ENCODE measurements at regions not wholly inside any gene's neighbourhood (a gene's known extent, or its start where the extent isn't known, plus 50 kb on each side); places are given as distances from the start of the nearest gene placed in this dataset.
A peak's percentile ranks its signal among the peaks of the same experiment; 100 is the strongest.

- peak in 1 of 2 experiments; percentile 10 for DNase-seq
These were observed 294.6 kb downstream of the RPLP1 start for GRCh38 chr15:69747193-69747592.

- DNase-seq = peak in 1 of 2 experiments; percentile 15
These were observed 295.5 kb downstream of the RPLP1 start for GRCh38 chr15:69748131-69748530.

- DNase-seq = peak in 1 of 2 experiments; percentile 15
These were observed 296.1 kb downstream of the RPLP1 start for GRCh38 chr15:69748576-69749185.

GRCh38 chr15:69749274-69749673 lies 296.7 kb downstream of the RPLP1 start:
- no peak for DNase-seq

GRCh38 chr15:69749797-69750196 lies 297.2 kb downstream of the RPLP1 start:
- peak in 1 of 2 experiments; percentile 22 for DNase-seq

GRCh38 chr15:69750253-69750652 lies 297.6 kb downstream of the RPLP1 start:
- peak in 1 of 2 experiments; percentile 14 for DNase-seq

- peak in 1 of 2 experiments; percentile 15 for DNase-seq
These were observed 298.5 kb downstream of the RPLP1 start for GRCh38 chr15:69751147-69751546.

GRCh38 chr15:69751566-69751965 lies 298.9 kb downstream of the RPLP1 start:
- peak in 1 of 2 experiments; percentile 10 for DNase-seq

GRCh38 chr15:69753867-69754266 lies 301.2 kb downstream of the RPLP1 start:
- DNase-seq = no peak

- no peak for DNase-seq
These were observed 301.7 kb downstream of the RPLP1 start for GRCh38 chr15:69754313-69754712.

GRCh38 chr15:69755551-69756310 lies 303.1 kb downstream of the RPLP1 start:
- peak; percentile 87 to 88 for DNase-seq

- no peak for DNase-seq
These were observed 303.8 kb downstream of the RPLP1 start for GRCh38 chr15:69756440-69756839.

- peak; percentile 80 to 86 for DNase-seq
These were observed 304.6 kb downstream of the RPLP1 start for GRCh38 chr15:69757186-69757585.

- DNase-seq = no peak
These were observed 305.7 kb downstream of the RPLP1 start for GRCh38 chr15:69758291-69758771.

GRCh38 chr15:69758810-69759790 lies 306.5 kb downstream of the RPLP1 start:
- DNase-seq = peak; percentile 86 to 88

- peak in 1 of 2 experiments; percentile 55 for DNase-seq
These were observed 307.7 kb downstream of the RPLP1 start for GRCh38 chr15:69760258-69760845.

GRCh38 chr15:69760890-69761568 lies 308.4 kb downstream of the RPLP1 start:
- DNase-seq = peak; percentile 82 to 85

- no peak for DNase-seq
These were observed 309.9 kb downstream of the RPLP1 start for GRCh38 chr15:69762373-69763148.

- no peak for DNase-seq
These were observed 311.2 kb downstream of the RPLP1 start for GRCh38 chr15:69763831-69764230.

GRCh38 chr15:69766156-69766555 lies 313.5 kb downstream of the RPLP1 start:
- no peak for DNase-seq

GRCh38 chr15:69767191-69767590 lies 314.6 kb downstream of the RPLP1 start:
- DNase-seq = no peak
